Adrenal gland (tissue), 5 donors: ENCODE measurements at regions not wholly inside any gene's neighbourhood (a gene's known extent, or its start where the extent isn't known, plus 50 kb on each side); places are given as distances from the start of the nearest gene placed in this dataset.

ENCODE experiments used
- POLR2A ChIP-seq, 2 donors: fragments of 450-650 bp; IDR thresholded peaks; one replicate each; pipeline ENCODE4 v1.6.1; 2017; ENCODE audit warnings: antibody characterized with exemption in 2 of 2, mild to moderate bottlenecking in 2 of 2, moderate library complexity in 1 of 2
- TF ChIP-seq, protein P1 (sequence below), 6 experiments: fragments of 450-650 bp in 4 of 6; fragments of 200-600 bp in 2 of 6; sonication (generic) in 1 of 6; IDR thresholded peaks; 1 replicate in 5 of 6; 2 replicates in 1 of 6; pipeline versions ENCODE4 v1.5.1 to v1.8.0; 2016 to 2021; ENCODE audit warnings: antibody characterized with exemption in 6 of 6, mild to moderate bottlenecking in 2 of 6, moderate library complexity in 1 of 6
- donor health status: DM: no; HTN: no; CAD: no.

DNA sequence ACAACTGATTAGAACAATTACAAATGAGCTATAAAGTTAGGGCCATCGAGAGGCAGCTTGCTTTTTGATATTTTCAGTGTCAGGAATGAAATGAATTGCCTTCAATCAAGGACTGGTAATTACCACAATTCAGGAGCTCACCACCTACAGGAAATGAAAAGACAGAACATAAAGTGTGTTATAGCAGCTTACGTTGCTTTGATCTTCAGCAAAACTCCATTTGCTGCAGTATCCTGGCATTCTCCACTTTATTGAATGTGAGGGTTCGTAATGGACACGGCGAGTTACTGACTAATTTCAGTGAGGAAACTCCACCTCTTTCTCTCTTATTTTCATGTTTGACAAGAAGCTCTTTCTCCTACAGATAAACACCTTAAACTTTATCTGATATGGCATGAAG lies 440.0 kb upstream of the HSF2 start:
- no peak for TF ChIP-seq POLR2A (IDR thresholded peaks at IDR 0.05)
- TF ChIP-seq, protein P1, sequence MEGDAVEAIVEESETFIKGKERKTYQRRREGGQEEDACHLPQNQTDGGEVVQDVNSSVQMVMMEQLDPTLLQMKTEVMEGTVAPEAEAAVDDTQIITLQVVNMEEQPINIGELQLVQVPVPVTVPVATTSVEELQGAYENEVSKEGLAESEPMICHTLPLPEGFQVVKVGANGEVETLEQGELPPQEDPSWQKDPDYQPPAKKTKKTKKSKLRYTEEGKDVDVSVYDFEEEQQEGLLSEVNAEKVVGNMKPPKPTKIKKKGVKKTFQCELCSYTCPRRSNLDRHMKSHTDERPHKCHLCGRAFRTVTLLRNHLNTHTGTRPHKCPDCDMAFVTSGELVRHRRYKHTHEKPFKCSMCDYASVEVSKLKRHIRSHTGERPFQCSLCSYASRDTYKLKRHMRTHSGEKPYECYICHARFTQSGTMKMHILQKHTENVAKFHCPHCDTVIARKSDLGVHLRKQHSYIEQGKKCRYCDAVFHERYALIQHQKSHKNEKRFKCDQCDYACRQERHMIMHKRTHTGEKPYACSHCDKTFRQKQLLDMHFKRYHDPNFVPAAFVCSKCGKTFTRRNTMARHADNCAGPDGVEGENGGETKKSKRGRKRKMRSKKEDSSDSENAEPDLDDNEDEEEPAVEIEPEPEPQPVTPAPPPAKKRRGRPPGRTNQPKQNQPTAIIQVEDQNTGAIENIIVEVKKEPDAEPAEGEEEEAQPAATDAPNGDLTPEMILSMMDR (IDR thresholded peaks at IDR 0.05): no peak
